Activated CD8-positive, alpha-beta memory T cell treated with anti-CD3 and anti-CD28 coated beads for 36 hours (primary cell): ENCODE measurements at regions not wholly inside any gene's neighbourhood (a gene's known extent, or its start where the extent isn't known, plus 50 kb on each side); places are given as distances from the start of the nearest gene placed in this dataset.

Source experiments
- CTCF ChIA-PET: fragments of 350-600 bp; sonication (Branson Sonifier 250); formaldehyde crosslinking; loops from one replicate; lab custom pipeline; 2021; ENCODE audit warnings: antibody characterized with exemption; lab: Charles Lee
- POLR2A ChIA-PET: fragments of 350-600 bp; sonication (Branson Sonifier 250); formaldehyde crosslinking; loops from one replicate; lab custom pipeline; 2021; ENCODE audit warnings: antibody characterized with exemption; lab: Charles Lee

- POLR2A ChIA-PET: no interaction called here
Measured at GRCh38 chr1:240682166-240682858, 70.4 kb upstream of the GREM2 start.

GRCh38 chr1:240672132-240672811 lies 60.3 kb upstream of the GREM2 start:
- ChIA-PET POLR2A (no interaction called here), CTCF (no interaction called here)

More at GRCh38 chr1:240682166-240682858, 70.4 kb upstream of the GREM2 start:
- CTCF ChIA-PET: no interaction called here

- POLR2A ChIA-PET: no interaction called here
- CTCF ChIA-PET: no interaction called here
Measured at GRCh38 chr1:240667351-240667750, 55.4 kb upstream of the GREM2 start.

- CTCF ChIA-PET: no interaction called here
- POLR2A ChIA-PET: no interaction called here
Measured at GRCh38 chr1:240666568-240667198, 54.7 kb upstream of the GREM2 start.

DNA sequence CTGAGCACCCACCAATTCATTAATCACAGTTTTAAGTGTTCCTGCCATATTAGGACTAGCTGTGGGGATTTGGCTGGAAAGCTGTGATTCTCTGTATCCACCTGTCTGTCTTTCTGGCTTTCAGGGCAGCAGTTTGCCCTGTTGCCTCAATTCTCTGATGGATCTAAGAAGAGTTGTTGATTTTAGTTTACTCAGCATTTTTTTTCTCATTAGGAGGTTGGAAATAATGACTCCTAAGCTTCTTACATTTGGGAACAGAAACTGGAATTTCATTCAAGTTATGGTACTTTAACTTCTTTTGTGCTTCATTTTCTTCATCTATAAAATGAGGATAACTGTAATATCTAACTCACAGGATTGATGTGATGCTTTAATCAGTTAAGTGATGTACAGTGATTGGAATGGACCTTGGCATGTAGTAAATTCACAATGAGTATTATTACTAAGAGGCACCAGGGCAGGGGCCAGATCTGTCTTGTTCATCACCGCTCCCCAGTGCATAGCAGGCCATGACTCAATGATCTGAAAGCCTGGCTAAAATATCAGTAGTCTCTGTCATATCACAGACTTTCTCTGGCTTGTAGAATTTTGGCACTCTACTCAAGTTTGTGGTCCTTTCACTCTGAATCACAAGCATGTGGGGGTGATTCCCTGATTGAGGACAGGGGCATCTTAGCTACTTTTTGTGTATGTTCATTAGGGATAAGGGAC lies 51.4 kb upstream of the GREM2 start:
- ChIA-PET CTCF (no interaction called here), POLR2A (no interaction called here)
